ENCODE measurements at regions not wholly inside any gene's neighbourhood (a gene's known extent, or its start where the extent isn't known, plus 50 kb on each side); places are given as distances from the start of the nearest gene placed in this dataset.

DNA sequence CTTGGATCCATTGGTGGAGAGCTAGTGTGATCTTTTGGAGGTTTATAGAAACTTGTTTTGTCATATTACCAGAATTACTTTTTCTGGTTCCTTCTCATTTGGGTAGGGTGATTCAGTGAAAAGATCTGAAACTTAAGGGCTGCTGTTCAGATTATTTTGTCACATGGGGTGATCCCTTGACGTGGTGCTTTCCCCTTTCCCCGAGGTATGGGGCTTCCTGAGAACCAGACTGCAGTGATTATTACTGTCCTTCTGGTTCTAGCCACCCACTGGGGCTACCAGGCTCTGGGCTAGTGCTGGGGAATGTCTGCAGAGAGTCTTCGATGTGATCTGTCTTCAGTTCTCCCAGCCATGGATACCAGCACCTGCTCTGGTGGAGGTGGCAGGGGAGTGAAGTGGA lies 1030.0 kb downstream of the GRM8 start:
- H3K4me3 ChIP-seq, result no peak overlapping the region
- H3K4me1 ChIP-seq (replicated peaks; ENCODE audit: insufficient read depth), result no peaks in the 10 kb centered on the region
- H3K4me2 ChIP-seq, result no peak overlapping the region
- CTCF ChIA-PET, result interaction anchor here (0.6 kb wide), 1 partner anchor 131 kb away, joined by 9 read pairs; no protein-coding TSS in a partner anchor
- no peaks in the 10 kb centered on the region for H3K9me3 ChIP-seq (ENCODE audit: insufficient read depth, low read depth)
- DNase-seq, result no peak
- H4K20me1 ChIP-seq (ENCODE audit: insufficient read depth), result no peaks in the 10 kb centered on the region
- no peaks in the 10 kb centered on the region for H3K79me2 ChIP-seq (ENCODE audit: low read depth)
- no peaks in the 10 kb centered on the region for H3F3A ChIP-seq (ENCODE audit: insufficient read depth, low read depth)
- no peaks in the 10 kb centered on the region for H3K27me3 ChIP-seq (ENCODE audit: insufficient read depth, low read depth)
- no TSS peak for BruUV-seq (replicated peaks)
- no peaks in the 10 kb centered on the region for H3K9me2 ChIP-seq (ENCODE audit: insufficient read depth)
- H3K36me3 ChIP-seq (ENCODE audit: low read depth), result no peaks in the 10 kb centered on the region
- H3K27ac ChIP-seq, result no peak overlapping the region
- TF ChIP-seq EZH2 (IDR thresholded peaks at IDR 0.05; ENCODE audit: low read depth), result no peak
- TF ChIP-seq CTCF (conservative IDR thresholded peaks at IDR 0.05), result no peak
- no peak overlapping the region for H2AFZ ChIP-seq
- POLR2A ChIA-PET (ENCODE audit: unreplicated experiment), result no interaction called here
- intact Hi-C loops (cut with micrococcal nuclease; ENCODE audit: unreplicated experiment), result no loop called here

DNA sequence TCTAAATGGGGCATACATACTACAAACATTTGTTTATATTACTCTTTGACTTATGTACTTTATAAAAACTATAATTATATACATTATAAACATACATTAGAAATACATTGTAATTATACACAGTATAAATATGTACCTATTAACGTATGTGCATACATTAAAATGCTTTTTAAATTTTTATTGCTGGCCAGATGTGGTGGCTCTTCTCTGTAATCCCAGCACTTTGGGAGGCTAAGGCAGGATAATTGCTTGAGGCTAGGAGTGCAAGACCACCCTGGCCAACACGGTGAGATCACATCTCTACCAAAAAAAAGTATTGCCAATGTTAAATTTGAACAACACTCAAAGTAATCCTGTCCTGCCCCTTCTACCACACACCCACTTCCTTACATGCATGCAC lies 1037.0 kb downstream of the GRM8 start:
- Histone ChIP-seq H3K27me3 (ENCODE audit: insufficient read depth, low read depth) (no peaks in the 10 kb centered on the region), H2AFZ (no peak overlapping the region), H4K20me1 (ENCODE audit: insufficient read depth) (no peaks in the 10 kb centered on the region), H3K4me3 (no peak overlapping the region), H3K36me3 (ENCODE audit: low read depth) (no peaks in the 10 kb centered on the region), H3K27ac (no peak overlapping the region), H3K9me2 (ENCODE audit: insufficient read depth) (no peaks in the 10 kb centered on the region), H3K9me3 (ENCODE audit: insufficient read depth, low read depth) (no peaks in the 10 kb centered on the region), H3K4me1 (replicated peaks; ENCODE audit: insufficient read depth) (no peaks in the 10 kb centered on the region), H3F3A (ENCODE audit: insufficient read depth, low read depth) (no peaks in the 10 kb centered on the region), H3K4me2 (no peak overlapping the region), H3K79me2 (ENCODE audit: low read depth) (no peaks in the 10 kb centered on the region)
- CTCF ChIA-PET, result no interaction called here
- no TSS peak for BruUV-seq (replicated peaks)
- TF ChIP-seq CTCF (conservative IDR thresholded peaks at IDR 0.05), result no peak
- TF ChIP-seq EZH2 (IDR thresholded peaks at IDR 0.05; ENCODE audit: low read depth), result no peak
- no peak for DNase-seq
- POLR2A ChIA-PET (ENCODE audit: unreplicated experiment), result no interaction called here
- intact Hi-C loops (cut with micrococcal nuclease; ENCODE audit: unreplicated experiment), result no loop called here

DNA sequence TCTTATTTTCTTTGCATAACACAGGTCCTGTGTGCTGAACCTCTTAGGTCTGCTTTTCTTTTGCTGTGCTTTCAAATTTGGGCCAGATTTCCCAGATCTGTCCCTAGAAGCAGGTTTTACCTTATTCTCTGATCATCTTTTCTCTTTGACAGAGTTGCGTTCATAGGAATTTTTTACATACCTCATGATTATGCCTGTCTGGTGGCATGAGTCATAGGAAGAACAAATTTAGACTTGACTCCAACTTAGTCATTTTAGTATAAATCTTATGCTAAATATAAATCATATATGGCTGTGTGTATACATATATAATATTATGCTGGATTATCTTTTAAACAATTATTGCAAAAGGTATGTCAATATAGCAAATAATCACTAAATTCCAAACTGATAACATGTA lies 1038.9 kb downstream of the GRM8 start:
- DNase-seq, result no peak
- H3K9me3 ChIP-seq (ENCODE audit: insufficient read depth, low read depth), result no peaks in the 10 kb centered on the region
- H3K4me1 ChIP-seq (replicated peaks; ENCODE audit: insufficient read depth), result no peaks in the 10 kb centered on the region
- H3F3A ChIP-seq (ENCODE audit: insufficient read depth, low read depth), result no peaks in the 10 kb centered on the region
- no peaks in the 10 kb centered on the region for H3K27me3 ChIP-seq (ENCODE audit: insufficient read depth, low read depth)
- no peak overlapping the region for H3K4me2 ChIP-seq
- no peak overlapping the region for H3K27ac ChIP-seq
- H3K36me3 ChIP-seq (ENCODE audit: low read depth), result no peaks in the 10 kb centered on the region
- intact Hi-C loops (cut with micrococcal nuclease; ENCODE audit: unreplicated experiment), result no loop called here
- H3K9me2 ChIP-seq (ENCODE audit: insufficient read depth), result no peaks in the 10 kb centered on the region
- no peaks in the 10 kb centered on the region for H4K20me1 ChIP-seq (ENCODE audit: insufficient read depth)
- no peak overlapping the region for H3K4me3 ChIP-seq
- H2AFZ ChIP-seq, result no peak overlapping the region
- no TSS peak for BruUV-seq (replicated peaks)
- POLR2A ChIA-PET (ENCODE audit: unreplicated experiment), result no interaction called here
- no peaks in the 10 kb centered on the region for H3K79me2 ChIP-seq (ENCODE audit: low read depth)
- CTCF ChIA-PET, result no interaction called here
- TF ChIP-seq CTCF (conservative IDR thresholded peaks at IDR 0.05) (no peak), EZH2 (IDR thresholded peaks at IDR 0.05; ENCODE audit: low read depth) (no peak)
